ENCODE measurements at regions not wholly inside any gene's neighbourhood (a gene's known extent, or its start where the extent isn't known, plus 50 kb on each side); places are given as distances from the start of the nearest gene placed in this dataset.

GRCh38 chr18:64322189-64322588 lies 173.3 kb upstream of the LINC00305 start:
- no peak for TF ChIP-seq POLR2A (IDR thresholded peaks at IDR 0.05; ENCODE audit: low read length)
- no peak for TF ChIP-seq GATA1 (IDR thresholded peaks at IDR 0.05; ENCODE audit: low read depth, low read length)
